ENCODE measurements at regions not wholly inside any gene's neighbourhood (a gene's known extent, or its start where the extent isn't known, plus 50 kb on each side); places are given as distances from the start of the nearest gene placed in this dataset.
"Not testable (repeated sequence)": the region's sequence is repeated elsewhere in the genome, so short reads cannot be mapped to it uniquely, and the experiment has no call there.

GRCh38 chr5:63495225-63495624 lies 467.0 kb downstream of the HTR1A start:
- H2AFZ ChIP-seq (ENCODE audit: low read depth, low read length), result no peak overlapping the region
- H3K27me3 ChIP-seq (ENCODE audit: insufficient read depth, low read length), result no peaks in the 10 kb centered on the region
- H3K9me3 ChIP-seq (ENCODE audit: low read length), result no peaks in the 10 kb centered on the region
- no peak overlapping the region for H3K4me3 ChIP-seq (ENCODE audit: low read length)
- H3K36me3 ChIP-seq (ENCODE audit: insufficient read depth, low read length), result no peaks in the 10 kb centered on the region
- no peaks in the 10 kb centered on the region for H3K4me1 ChIP-seq (ENCODE audit: insufficient read depth, low read length)

DNA sequence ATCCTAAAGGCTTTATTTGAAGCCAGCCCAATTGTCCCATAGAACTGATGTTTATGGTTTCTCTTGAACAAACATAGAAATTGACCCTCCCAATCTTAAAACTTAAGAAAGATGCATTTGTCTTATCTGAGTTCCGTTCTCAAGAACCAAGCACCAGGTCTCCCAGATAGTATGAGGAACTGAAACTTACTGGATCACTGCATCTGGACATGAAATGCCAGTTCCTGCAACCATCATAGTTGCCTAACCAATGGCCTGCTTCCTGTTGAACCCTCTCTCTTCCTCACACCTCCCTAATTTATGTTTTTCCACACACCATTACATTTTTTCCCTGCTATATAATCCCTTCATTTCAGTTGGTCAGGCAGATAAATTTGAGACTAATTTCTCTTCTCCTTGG lies 478.9 kb downstream of the HTR1A start:
- Histone ChIP-seq H3K27me3 (ENCODE audit: insufficient read depth, low read length) (no peaks in the 10 kb centered on the region), H3K9me3 (ENCODE audit: low read length) (no peaks in the 10 kb centered on the region), H2AFZ (ENCODE audit: low read depth, low read length) (no peak overlapping the region), H3K36me3 (ENCODE audit: insufficient read depth, low read length) (no peaks in the 10 kb centered on the region), H3K4me1 (ENCODE audit: insufficient read depth, low read length) (no peaks in the 10 kb centered on the region), H3K4me3 (ENCODE audit: low read length) (no peak overlapping the region)

- H2AFZ ChIP-seq (ENCODE audit: low read depth, low read length), result no peak overlapping the region
- no peaks in the 10 kb centered on the region for H3K9me3 ChIP-seq (ENCODE audit: low read length)
- no peaks in the 10 kb centered on the region for H3K27me3 ChIP-seq (ENCODE audit: insufficient read depth, low read length)
- no peaks in the 10 kb centered on the region for H3K36me3 ChIP-seq (ENCODE audit: insufficient read depth, low read length)
- H3K4me1 ChIP-seq (ENCODE audit: insufficient read depth, low read length), result no peaks in the 10 kb centered on the region
- H3K4me3 ChIP-seq (ENCODE audit: low read length), result no peak overlapping the region
Measured at GRCh38 chr5:63473335-63473967, 488.8 kb downstream of the HTR1A start.

GRCh38 chr5:63456279-63456678 lies 506.0 kb downstream of the HTR1A start:
- Histone ChIP-seq H3K4me3 (ENCODE audit: low read length) (no peak overlapping the region), H3K9me3 (ENCODE audit: low read length) (no peaks in the 10 kb centered on the region), H3K27me3 (ENCODE audit: insufficient read depth, low read length) (no peaks in the 10 kb centered on the region), H3K4me1 (ENCODE audit: insufficient read depth, low read length) (no peaks in the 10 kb centered on the region), H2AFZ (ENCODE audit: low read depth, low read length) (no peak overlapping the region), H3K36me3 (ENCODE audit: insufficient read depth, low read length) (no peaks in the 10 kb centered on the region)

DNA sequence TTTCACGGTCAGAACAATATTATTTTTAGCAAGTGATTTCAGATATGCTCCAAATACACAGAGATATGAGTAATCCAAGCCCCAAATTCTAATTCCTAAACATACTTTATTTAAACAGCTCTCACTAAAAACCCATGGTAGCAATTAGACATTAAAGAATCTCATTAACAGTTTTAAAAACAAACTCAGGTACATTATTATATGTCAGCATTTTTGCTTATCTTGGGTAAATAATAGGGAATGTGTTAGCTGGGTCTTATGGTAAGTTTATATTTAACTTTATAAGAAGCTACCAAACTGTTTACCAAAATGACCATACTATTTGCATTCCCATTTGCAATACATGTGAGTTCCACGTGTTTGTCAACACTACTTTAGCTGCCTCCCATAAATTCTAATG lies 511.1 kb downstream of the HTR1A start:
- H3K36me3 ChIP-seq (ENCODE audit: insufficient read depth, low read length), result no peaks in the 10 kb centered on the region
- H3K4me3 ChIP-seq (ENCODE audit: low read length), result no peak overlapping the region
- H3K4me1 ChIP-seq (ENCODE audit: insufficient read depth, low read length), result no peaks in the 10 kb centered on the region

DNA sequence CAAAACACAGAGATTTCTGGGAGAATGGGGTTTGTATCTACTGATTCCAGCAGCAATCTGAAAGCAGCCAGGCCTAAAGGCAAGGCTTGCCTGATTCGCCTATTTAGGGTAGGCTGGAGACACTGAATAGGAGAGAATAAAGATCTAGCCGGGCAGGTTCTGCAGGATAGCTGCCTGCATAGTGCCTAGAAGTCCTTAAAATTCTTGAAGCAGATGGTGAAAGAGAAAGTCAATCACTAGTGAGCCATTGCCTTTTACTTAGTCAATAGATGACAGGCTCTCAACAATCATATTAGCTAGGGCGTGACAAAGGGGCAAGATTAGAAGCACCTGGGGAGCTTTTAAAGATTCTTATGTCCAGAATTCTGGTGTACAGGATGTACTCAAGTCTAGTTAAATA lies 522.7 kb downstream of the HTR1A start:
- H3K4me1 ChIP-seq (ENCODE audit: insufficient read depth, low read length), result no peaks in the 10 kb centered on the region
- H3K4me3 ChIP-seq (ENCODE audit: low read length), result no peak overlapping the region
- no peaks in the 10 kb centered on the region for H3K36me3 ChIP-seq (ENCODE audit: insufficient read depth, low read length)
- H3K27me3 ChIP-seq (ENCODE audit: insufficient read depth, low read length), result no peaks in the 10 kb centered on the region
- H3K9me3 ChIP-seq (ENCODE audit: low read length), result no peaks in the 10 kb centered on the region
- no peak overlapping the region for H2AFZ ChIP-seq (ENCODE audit: low read depth, low read length)

More for the DNA sequence above, 511.1 kb downstream of the HTR1A start:
- Histone ChIP-seq H3K9me3 (ENCODE audit: low read length) (no peaks in the 10 kb centered on the region), H2AFZ (ENCODE audit: low read depth, low read length) (no peak overlapping the region), H3K27me3 (ENCODE audit: insufficient read depth, low read length) (no peaks in the 10 kb centered on the region)

DNA sequence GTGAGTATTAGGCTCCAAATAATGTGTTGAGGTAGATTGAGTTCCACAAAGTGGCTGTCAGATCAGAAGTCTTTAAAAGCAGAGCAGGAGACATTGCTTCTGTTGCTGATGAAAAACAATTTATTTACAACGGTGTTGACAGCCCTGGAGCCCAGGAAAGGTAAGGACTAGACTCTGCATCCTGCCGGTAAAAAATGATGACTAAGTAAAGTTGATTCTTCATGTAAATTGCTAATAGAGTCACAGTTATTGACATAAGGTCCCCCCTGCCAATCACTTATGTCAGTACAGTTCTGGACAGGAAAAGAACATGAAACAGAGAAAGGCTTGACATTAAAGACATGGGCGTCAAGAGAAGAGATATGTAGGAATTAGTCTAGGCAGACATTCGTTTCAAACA lies 552.5 kb downstream of the HTR1A start:
- Histone ChIP-seq H3K36me3 (ENCODE audit: insufficient read depth, low read length) (no peaks in the 10 kb centered on the region), H2AFZ (ENCODE audit: low read depth, low read length) (no peak overlapping the region), H3K4me1 (ENCODE audit: insufficient read depth, low read length) (no peaks in the 10 kb centered on the region), H3K4me3 (ENCODE audit: low read length) (no peak overlapping the region), H3K27me3 (ENCODE audit: insufficient read depth, low read length) (no peaks in the 10 kb centered on the region), H3K9me3 (ENCODE audit: low read length) (no peaks in the 10 kb centered on the region)

GRCh38 chr5:63408984-63409383 lies 553.3 kb downstream of the HTR1A start:
- Histone ChIP-seq H2AFZ (ENCODE audit: low read depth, low read length) (no peak overlapping the region), H3K4me1 (ENCODE audit: insufficient read depth, low read length) (no peaks in the 10 kb centered on the region), H3K36me3 (ENCODE audit: insufficient read depth, low read length) (no peaks in the 10 kb centered on the region), H3K4me3 (ENCODE audit: low read length) (no peak overlapping the region), H3K9me3 (ENCODE audit: low read length) (no peaks in the 10 kb centered on the region), H3K27me3 (ENCODE audit: insufficient read depth, low read length) (no peaks in the 10 kb centered on the region)

- H3K9me3 ChIP-seq (ENCODE audit: low read length), result no peaks in the 10 kb centered on the region
- no peak overlapping the region for H3K4me3 ChIP-seq (ENCODE audit: low read length)
- H2AFZ ChIP-seq (ENCODE audit: low read depth, low read length), result no peak overlapping the region
- H3K36me3 ChIP-seq (ENCODE audit: insufficient read depth, low read length), result no peaks in the 10 kb centered on the region
- no peaks in the 10 kb centered on the region for H3K4me1 ChIP-seq (ENCODE audit: insufficient read depth, low read length)
- no peaks in the 10 kb centered on the region for H3K27me3 ChIP-seq (ENCODE audit: insufficient read depth, low read length)
Measured at GRCh38 chr5:63401436-63402046, 560.7 kb downstream of the HTR1A start.

- no peaks in the 10 kb centered on the region for H3K36me3 ChIP-seq (ENCODE audit: insufficient read depth, low read length)
- H3K4me3 ChIP-seq (ENCODE audit: low read length), result no peak overlapping the region
- no peak overlapping the region for H2AFZ ChIP-seq (ENCODE audit: low read depth, low read length)
- H3K27me3 ChIP-seq (ENCODE audit: insufficient read depth, low read length), result no peaks in the 10 kb centered on the region
- H3K4me1 ChIP-seq (ENCODE audit: insufficient read depth, low read length), result no peaks in the 10 kb centered on the region
- H3K9me3 ChIP-seq (ENCODE audit: low read length), result no peaks in the 10 kb centered on the region
Measured at GRCh38 chr5:63400079-63400478, 562.2 kb downstream of the HTR1A start.

DNA sequence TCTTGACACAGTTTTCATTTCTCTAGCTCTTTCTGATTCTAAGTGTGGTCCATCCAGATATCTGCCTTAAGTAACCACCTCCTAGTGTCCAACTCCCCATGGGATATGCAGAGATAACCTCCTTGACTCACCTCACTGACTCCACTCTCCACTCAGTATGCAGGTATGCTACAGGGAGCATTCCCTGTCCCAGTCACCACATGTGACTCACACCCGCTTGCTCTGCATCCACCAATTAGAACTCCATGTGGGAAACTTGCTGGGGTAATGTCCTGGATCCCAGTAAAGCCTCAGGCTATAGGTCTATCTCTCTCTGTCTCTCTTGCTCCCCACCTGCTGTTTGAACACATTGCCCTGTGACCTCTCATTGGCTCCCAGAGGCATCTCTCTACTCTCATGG lies 563.9 kb downstream of the HTR1A start:
- H3K4me3 ChIP-seq (ENCODE audit: low read length), result no peak overlapping the region
- no peaks in the 10 kb centered on the region for H3K27me3 ChIP-seq (ENCODE audit: insufficient read depth, low read length)
- H2AFZ ChIP-seq (ENCODE audit: low read depth, low read length), result no peak overlapping the region
- no peaks in the 10 kb centered on the region for H3K9me3 ChIP-seq (ENCODE audit: low read length)
- H3K4me1 ChIP-seq (ENCODE audit: insufficient read depth, low read length), result no peaks in the 10 kb centered on the region
- no peaks in the 10 kb centered on the region for H3K36me3 ChIP-seq (ENCODE audit: insufficient read depth, low read length)

DNA sequence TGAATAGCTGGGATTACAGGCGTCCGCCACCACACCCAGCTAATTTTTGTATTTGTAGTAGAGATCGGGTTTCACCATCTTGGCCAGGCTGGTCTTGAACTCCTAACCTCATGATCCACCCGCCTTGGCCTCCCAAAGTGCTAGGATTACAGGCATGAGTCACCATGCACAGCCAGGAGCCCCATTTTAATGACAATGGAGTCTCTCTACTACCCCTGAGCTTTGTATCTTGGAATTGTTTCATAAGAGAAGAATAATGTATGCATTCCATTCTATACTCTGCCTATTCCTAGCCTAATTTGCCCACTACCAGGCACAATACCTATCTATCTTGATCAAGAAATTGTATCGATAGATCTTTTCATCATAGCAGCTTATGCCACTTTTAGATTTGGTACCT lies 574.1 kb downstream of the HTR1A start:
- not testable (repeated sequence) for H2AFZ ChIP-seq (ENCODE audit: low read depth, low read length); H3K36me3 ChIP-seq (ENCODE audit: insufficient read depth, low read length); H3K4me1 ChIP-seq (ENCODE audit: insufficient read depth, low read length); H3K27me3 ChIP-seq (ENCODE audit: insufficient read depth, low read length); H3K4me3 ChIP-seq (ENCODE audit: low read length); H3K9me3 ChIP-seq (ENCODE audit: low read length)

GRCh38 chr5:63375851-63376250 lies 586.4 kb downstream of the HTR1A start:
- Histone ChIP-seq H3K9me3 (ENCODE audit: low read length) (no peaks in the 10 kb centered on the region), H3K36me3 (ENCODE audit: insufficient read depth, low read length) (no peaks in the 10 kb centered on the region), H3K4me3 (ENCODE audit: low read length) (no peak overlapping the region), H3K27me3 (ENCODE audit: insufficient read depth, low read length) (no peaks in the 10 kb centered on the region), H3K4me1 (ENCODE audit: insufficient read depth, low read length) (no peaks in the 10 kb centered on the region), H2AFZ (ENCODE audit: low read depth, low read length) (no peak overlapping the region)

GRCh38 chr5:63374085-63374484 lies 588.2 kb downstream of the HTR1A start:
- Histone ChIP-seq H3K4me3 (ENCODE audit: low read length) (no peak overlapping the region), H3K9me3 (ENCODE audit: low read length) (no peaks in the 10 kb centered on the region), H3K36me3 (ENCODE audit: insufficient read depth, low read length) (no peaks in the 10 kb centered on the region), H3K4me1 (ENCODE audit: insufficient read depth, low read length) (no peaks in the 10 kb centered on the region), H2AFZ (ENCODE audit: low read depth, low read length) (no peak overlapping the region), H3K27me3 (ENCODE audit: insufficient read depth, low read length) (no peaks in the 10 kb centered on the region)

All from neuron (in vitro differentiated cells).